ENCODE measurements at regions not wholly inside any gene's neighbourhood (a gene's known extent, or its start where the extent isn't known, plus 50 kb on each side); places are given as distances from the start of the nearest gene placed in this dataset.

DNA sequence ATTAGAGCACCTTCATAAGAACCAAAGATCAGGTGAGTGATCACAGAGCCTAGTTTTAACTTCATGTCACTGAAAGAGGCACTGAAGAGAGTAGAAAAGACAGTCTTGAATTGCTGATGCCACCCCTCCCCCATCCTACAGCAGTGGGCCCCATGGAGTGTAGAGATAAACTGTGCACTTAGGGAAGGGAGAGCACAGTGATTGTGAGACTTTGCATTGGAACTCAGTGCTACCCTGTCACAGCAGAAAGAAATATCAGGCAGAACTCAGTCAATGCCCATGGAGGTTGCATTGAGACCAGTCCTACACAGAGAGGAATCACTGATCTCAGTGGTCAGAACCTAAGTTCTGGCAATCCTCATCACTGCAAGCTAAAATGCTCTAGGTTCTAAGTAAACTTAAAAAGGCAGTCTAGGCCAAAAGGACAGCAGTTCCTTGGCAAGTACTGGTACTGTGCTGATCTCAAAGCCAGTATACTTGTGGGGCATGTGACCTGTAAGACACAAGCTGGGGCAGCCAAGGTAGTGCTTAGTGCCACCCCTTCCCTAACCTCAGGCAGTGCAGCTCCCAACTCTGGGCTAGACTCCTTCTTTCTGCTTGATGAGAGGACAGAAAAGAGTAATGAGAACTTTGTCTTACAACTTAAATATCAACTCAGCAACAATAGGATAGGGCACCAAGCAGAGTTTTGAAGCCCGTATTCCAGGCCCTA lies 94.1 kb downstream of the FSCB start:
- Mint-ChIP-seq H3K27ac (ENCODE audit: unreplicated experiment) (no peak overlapping the region), H3K27me3 (ENCODE audit: unreplicated experiment) (no peaks in the 10 kb centered on the region), H3K9me3 (ENCODE audit: unreplicated experiment) (peaks cover 6% of the 10 kb centered on the region), H3K4me3 (ENCODE audit: unreplicated experiment) (no peak overlapping the region), H3K36me3 (ENCODE audit: unreplicated experiment) (no peaks in the 10 kb centered on the region), H3K4me1 (ENCODE audit: low read depth, unreplicated experiment) (no peaks in the 10 kb centered on the region)
- no peak for DNase-seq
- TF ChIP-seq CTCF (IDR thresholded peaks at IDR 0.05; ENCODE audit: partially characterized antibody, unreplicated experiment), result no peak

DNA sequence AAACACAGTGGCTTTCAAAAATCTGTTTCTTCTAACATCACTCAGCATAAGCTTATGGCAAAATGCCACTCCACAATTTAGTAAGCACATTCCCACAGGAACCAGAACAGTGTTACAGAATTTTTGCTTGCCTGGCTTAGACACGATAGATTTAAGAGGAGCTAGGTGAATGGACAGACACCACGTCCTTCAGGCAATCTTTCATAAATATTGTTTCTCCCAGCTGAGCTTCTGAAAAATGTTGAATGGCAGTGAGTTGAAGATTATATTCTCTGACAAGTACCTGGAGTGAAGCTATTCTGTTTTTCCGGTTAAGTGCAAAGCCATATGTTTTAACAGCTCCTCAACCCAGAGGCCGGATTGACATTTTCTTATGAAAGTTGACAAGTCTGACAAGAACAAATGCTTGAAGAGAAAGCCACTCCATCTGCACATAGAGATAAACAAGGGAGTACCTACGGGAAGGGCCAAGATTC lies 102.0 kb downstream of the FSCB start:
- H3K36me3 Mint-ChIP-seq (ENCODE audit: unreplicated experiment), result no peaks in the 10 kb centered on the region
- no peak for TF ChIP-seq CTCF (IDR thresholded peaks at IDR 0.05; ENCODE audit: partially characterized antibody, unreplicated experiment)
- H3K9me3 Mint-ChIP-seq (ENCODE audit: unreplicated experiment), result no peaks in the 10 kb centered on the region

GRCh38 chr14:44404599-44404998 lies 102.5 kb downstream of the FSCB start:
- H3K9me3 Mint-ChIP-seq (ENCODE audit: unreplicated experiment), result no peaks in the 10 kb centered on the region
- no peaks in the 10 kb centered on the region for H3K36me3 Mint-ChIP-seq (ENCODE audit: unreplicated experiment)
- H3K27me3 Mint-ChIP-seq (ENCODE audit: unreplicated experiment), result no peaks in the 10 kb centered on the region
- no peak for TF ChIP-seq CTCF (IDR thresholded peaks at IDR 0.05; ENCODE audit: partially characterized antibody, unreplicated experiment)
- no peak overlapping the region for H3K4me3 Mint-ChIP-seq (ENCODE audit: unreplicated experiment)
- peaks cover 13% of the 10 kb centered on the region for H3K4me1 Mint-ChIP-seq (ENCODE audit: low read depth, unreplicated experiment)
- H3K27ac Mint-ChIP-seq (ENCODE audit: unreplicated experiment), result no peak overlapping the region
- DNase-seq, result no peak

More for the DNA sequence above, 102.0 kb downstream of the FSCB start:
- H3K4me1 Mint-ChIP-seq (ENCODE audit: low read depth, unreplicated experiment), result peaks cover 13% of the 10 kb centered on the region
- no peak overlapping the region for H3K4me3 Mint-ChIP-seq (ENCODE audit: unreplicated experiment)
- no peak overlapping the region for H3K27ac Mint-ChIP-seq (ENCODE audit: unreplicated experiment)
- no peaks in the 10 kb centered on the region for H3K27me3 Mint-ChIP-seq (ENCODE audit: unreplicated experiment)
- DNase-seq, result no peak

DNA sequence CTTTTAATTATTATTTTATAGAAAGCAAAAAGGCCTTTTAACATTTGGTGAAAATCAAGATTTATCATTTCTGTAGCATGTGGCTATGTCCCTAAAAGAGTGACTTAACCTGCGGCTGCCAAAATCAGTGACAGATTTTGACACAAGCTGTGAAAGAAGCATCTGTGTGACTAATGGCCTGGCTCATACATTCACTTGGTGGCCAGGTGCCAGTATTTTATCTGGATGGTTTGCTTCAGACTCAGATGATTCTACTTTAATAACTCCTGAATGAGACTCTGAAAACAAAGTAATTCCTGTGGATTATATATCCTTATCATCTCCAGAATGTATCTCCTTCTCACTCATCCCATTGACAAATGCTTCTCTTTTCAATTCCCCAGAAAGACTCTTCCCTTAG lies 103.0 kb downstream of the FSCB start:
- no peak for DNase-seq
- Mint-ChIP-seq H3K27me3 (ENCODE audit: unreplicated experiment) (no peaks in the 10 kb centered on the region), H3K36me3 (ENCODE audit: unreplicated experiment) (no peaks in the 10 kb centered on the region), H3K4me1 (ENCODE audit: low read depth, unreplicated experiment) (peaks cover 13% of the 10 kb centered on the region), H3K27ac (ENCODE audit: unreplicated experiment) (peak overlapping the region; percentile 31), H3K4me3 (ENCODE audit: unreplicated experiment) (no peak overlapping the region), H3K9me3 (ENCODE audit: unreplicated experiment) (no peaks in the 10 kb centered on the region)
- no peak for TF ChIP-seq CTCF (IDR thresholded peaks at IDR 0.05; ENCODE audit: partially characterized antibody, unreplicated experiment)

- H3K27ac Mint-ChIP-seq (ENCODE audit: unreplicated experiment), result no peak overlapping the region
- no peak overlapping the region for H3K4me3 Mint-ChIP-seq (ENCODE audit: unreplicated experiment)
- no peaks in the 10 kb centered on the region for H3K9me3 Mint-ChIP-seq (ENCODE audit: unreplicated experiment)
- no peak for TF ChIP-seq CTCF (IDR thresholded peaks at IDR 0.05; ENCODE audit: partially characterized antibody, unreplicated experiment)
- DNase-seq, result no peak
- peaks cover 13% of the 10 kb centered on the region for H3K4me1 Mint-ChIP-seq (ENCODE audit: low read depth, unreplicated experiment)
- no peaks in the 10 kb centered on the region for H3K36me3 Mint-ChIP-seq (ENCODE audit: unreplicated experiment)
- H3K27me3 Mint-ChIP-seq (ENCODE audit: unreplicated experiment), result no peaks in the 10 kb centered on the region
Observed at GRCh38 chr14:44403193-44403592, 103.9 kb downstream of the FSCB start.
